Activated CD4-positive, alpha-beta T cell treated with anti-CD3 and anti-CD28 coated beads for 1 hour (primary cell): ENCODE measurements at regions not wholly inside any gene's neighbourhood (a gene's known extent, or its start where the extent isn't known, plus 50 kb on each side); places are given as distances from the start of the nearest gene placed in this dataset.
"Not testable (repeated sequence)": the region's sequence is repeated elsewhere in the genome, so short reads cannot be mapped to it uniquely, and the experiment has no call there.

ENCODE experiments used
- DNase-seq: peaks from one replicate; pipeline ENCODE4 v3.0.0-alpha.2; 2020

DNA sequence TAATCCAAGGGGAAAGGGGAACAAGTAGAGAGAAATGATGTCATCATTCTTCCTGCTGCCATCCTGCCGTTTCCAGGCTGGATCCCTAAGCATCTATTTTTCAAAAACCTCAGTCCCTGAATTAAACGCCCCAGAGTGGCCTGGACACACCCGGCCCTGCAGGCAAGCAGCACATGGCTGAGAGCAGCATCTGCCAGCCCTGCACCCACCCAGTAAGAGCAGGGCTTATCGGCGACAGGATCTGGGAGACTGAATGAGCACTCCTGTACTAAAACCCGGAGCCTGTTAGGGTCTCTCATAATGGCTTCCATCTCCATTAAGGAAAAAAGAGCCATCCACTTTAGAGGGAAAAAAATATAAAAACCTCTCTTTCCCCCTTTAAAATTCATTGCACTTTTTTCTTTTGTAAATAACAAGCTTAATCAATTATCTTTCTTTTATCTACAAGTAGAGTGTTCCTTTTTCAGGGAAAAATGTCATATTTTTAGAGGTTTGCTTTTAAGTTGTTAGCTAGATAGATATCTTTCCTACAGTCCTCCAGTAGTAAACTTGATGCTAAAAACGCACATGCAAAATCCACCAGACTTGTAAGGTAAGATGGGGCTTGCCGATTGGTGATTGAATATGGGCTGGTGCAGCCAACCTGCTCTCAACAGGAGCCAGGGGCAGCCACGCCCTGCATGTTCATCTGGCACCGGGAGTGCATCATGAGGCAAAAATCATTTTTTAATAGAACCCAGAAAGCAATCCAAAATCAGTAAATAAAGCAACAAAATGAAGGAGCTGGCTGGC, 457.8 kb downstream of the EIPR1 start:
- DNase-seq: no peak

- no peak for DNase-seq
These were observed 458.6 kb downstream of the EIPR1 start for GRCh38 chr2:2919026-2919425.

GRCh38 chr2:2916621-2917020, 461.0 kb downstream of the EIPR1 start:
- DNase-seq: no peak

DNA sequence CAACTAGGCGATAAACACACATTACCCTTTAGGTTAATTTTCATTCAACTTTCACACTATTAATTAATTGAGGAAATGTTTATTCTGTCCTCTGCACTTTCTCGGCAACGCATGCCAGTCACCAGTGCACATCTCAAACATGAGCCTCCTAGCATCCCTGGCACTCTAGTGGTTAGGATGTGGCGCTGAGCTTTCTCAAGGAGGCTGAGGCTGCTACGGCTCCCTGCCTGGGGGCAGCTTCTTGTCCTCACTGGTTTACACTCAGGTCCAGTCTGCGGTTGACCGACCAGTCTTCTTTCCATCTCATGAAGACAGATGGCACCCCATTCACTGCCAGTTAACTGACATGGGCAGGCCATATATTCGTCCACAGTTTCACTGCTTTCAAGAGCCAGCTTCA, 463.4 kb downstream of the EIPR1 start:
- no peak for DNase-seq

- DNase-seq: no peak
These were observed 464.0 kb downstream of the EIPR1 start for GRCh38 chr2:2913601-2914120.

- no peak for DNase-seq
These were observed 464.9 kb downstream of the EIPR1 start for GRCh38 chr2:2912731-2913130.

- DNase-seq: no peak
These were observed 465.3 kb downstream of the EIPR1 start for GRCh38 chr2:2912293-2912692.

DNA sequence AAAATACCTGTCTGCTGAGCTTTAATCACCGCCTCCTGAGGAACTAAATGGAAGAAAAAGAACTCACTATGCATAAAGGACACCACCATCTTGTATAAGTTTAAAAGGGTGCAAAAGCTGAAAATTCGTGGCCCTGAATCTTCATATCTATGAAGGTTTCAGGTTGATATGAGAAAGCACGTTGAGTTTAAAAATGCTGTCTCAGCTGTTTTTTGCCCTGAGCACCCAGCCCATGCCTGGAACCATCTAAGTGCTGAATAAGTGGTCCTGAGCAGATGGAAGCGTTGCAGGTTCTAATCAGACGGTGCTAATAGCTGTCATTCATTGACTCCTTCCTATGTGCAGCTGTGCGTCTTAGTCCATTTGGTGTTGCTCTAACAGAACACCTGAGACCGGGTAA, 467.4 kb downstream of the EIPR1 start:
- DNase-seq: no peak

GRCh38 chr2:2909086-2910035, 468.3 kb downstream of the EIPR1 start:
- DNase-seq: no peak

DNA sequence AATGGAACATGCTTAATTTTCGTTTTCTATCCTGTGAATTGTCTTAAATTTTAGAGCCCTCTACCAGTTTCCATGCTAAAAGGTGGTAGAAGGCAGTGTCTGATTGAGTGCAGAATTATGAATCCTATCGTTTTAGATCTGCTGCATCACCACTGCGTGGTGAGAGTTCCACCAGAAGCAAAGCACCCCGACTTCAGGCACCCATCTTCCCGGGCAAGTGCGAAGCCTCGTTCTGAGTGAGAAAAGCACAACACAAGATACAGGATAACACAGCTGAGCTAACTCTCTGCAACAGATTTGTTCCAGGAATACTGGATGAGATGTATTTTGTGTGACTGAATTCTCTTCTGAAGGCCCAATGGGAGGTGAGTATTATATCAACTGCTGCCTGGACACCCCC, 471.5 kb downstream of the EIPR1 start:
- DNase-seq: no peak

DNA sequence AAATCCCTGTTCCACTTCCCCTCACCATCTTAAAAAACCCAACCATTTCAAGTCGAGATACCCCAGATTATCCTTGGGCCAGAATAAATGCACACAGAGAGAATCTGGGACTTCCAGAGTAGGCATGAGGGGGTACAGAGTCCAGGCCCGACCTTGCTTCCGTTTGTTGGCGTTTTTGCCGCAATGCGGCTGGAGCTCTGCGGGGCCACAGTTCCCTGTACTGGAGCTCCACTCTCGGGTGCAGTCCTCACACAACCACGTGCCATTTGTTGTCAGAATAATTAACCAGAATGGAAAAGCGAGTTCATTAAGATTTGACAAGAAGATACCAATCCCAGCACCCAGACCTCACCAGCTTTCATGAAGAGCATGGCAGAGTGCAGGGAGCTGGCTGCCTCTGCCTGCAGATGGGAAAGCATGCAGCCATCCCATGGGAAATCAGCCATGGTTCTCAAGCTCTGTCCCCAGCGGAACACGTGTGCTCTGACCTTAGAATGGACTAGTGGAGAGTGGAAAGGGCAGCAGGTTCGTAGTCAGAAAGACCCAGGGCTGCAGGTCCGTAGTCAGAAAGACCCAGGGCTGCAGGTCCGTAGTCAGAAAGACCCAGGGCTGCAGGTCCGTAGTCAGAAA, 472.8 kb downstream of the EIPR1 start:
- no peak for DNase-seq

DNA sequence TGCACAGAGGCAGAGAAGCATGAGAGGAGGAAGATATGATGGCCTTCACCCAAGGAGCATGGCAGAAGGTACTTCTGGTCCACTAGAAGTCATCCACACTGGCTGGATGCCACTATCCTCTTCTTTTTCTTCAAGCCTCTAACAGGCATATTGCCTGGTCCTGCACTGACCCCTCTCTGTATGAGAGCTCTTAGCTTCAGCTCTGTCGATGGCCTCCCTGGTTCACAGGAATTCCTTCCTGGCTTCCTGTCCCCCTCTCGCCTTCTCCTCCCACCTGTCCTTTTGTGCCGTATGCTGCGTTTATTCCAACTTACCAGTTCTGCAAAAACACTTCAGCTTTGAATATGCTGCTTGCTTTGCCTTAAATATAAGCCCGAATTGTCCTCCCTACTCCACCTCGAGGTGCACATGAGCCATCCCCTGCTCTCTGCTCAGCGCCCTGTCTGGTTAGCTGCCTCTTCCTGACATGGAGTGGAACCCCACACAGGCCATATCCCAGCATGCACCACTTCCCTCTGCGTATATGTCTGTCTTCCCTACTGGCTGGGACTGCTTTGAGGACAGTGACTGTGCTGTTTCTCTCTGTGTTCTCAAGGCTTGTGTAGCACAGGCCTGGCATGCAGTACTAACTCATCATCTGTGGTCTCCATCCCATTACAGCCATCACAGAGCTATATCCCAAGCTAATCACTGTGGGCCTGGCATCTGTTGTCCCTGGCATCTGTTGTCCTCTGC, 474.9 kb downstream of the EIPR1 start:
- no peak for DNase-seq

GRCh38 chr2:2901384-2902345, 476.0 kb downstream of the EIPR1 start:
- DNase-seq: no peak

- DNase-seq: no peak
These were observed 477.8 kb downstream of the EIPR1 start for GRCh38 chr2:2899826-2900225.

- DNase-seq: no peak
These were observed 478.9 kb downstream of the EIPR1 start for GRCh38 chr2:2898744-2899143.

GRCh38 chr2:2896643-2897042, 481.0 kb downstream of the EIPR1 start:
- DNase-seq: no peak

- DNase-seq: no peak
These were observed 481.6 kb downstream of the EIPR1 start for GRCh38 chr2:2896011-2896410.

- not testable (repeated sequence) for DNase-seq
These were observed 483.6 kb downstream of the EIPR1 start for GRCh38 chr2:2894011-2894410.

DNA sequence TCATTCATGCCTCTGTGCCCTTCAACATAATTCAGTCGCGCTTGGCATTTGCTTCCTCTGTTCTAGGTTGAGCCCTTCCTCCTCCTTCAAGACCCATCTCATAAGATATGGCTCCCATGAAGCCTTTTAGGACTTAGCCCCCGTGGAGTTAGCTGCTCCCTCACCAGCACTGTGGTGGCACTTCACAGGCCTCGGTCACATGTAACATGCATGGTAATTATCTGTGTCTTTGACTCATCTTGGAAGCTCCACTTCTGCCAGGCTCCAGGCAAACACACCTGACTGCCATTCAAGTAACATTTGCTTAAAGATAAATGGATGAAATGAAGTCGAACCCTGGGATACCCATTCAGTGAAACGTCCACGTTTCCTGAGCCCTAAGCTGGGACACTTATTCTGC, 484.7 kb downstream of the EIPR1 start:
- DNase-seq: no peak

DNA sequence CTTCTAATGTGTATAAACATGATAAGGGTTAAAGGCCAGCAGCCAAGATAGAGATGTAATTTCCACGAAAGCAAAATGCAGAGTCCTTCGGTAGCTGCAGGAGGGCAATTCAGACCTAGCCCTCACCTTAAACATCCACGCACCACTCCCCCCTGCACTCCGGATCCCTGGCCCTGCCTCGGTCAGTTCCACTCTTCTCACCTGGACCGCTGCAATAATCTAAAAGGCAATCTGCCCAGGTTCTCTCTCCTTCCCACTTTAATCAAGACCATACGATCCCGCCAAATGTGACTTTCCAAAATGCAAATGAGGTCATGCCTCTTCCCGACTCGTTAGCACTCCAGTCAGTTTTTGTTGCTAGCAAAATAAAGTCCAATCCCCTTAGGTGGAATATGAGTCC, 485.2 kb downstream of the EIPR1 start:
- no peak for DNase-seq

- DNase-seq: no peak
These were observed 486.7 kb downstream of the EIPR1 start for GRCh38 chr2:2890901-2891300.
